GM19025 (cell line): ENCODE measurements at regions not wholly inside any gene's neighbourhood (a gene's known extent, or its start where the extent isn't known, plus 50 kb on each side); places are given as distances from the start of the nearest gene placed in this dataset.

Source experiments
- ATAC-seq: cut with Tn5 transposase; IDR thresholded peaks from one replicate; pipeline ENCODE4 v1.9.1; 2021; ENCODE audit warnings: mild to moderate bottlenecking, low read depth, moderate library complexity; ENCODE audit not compliant: unreplicated experiment

DNA sequence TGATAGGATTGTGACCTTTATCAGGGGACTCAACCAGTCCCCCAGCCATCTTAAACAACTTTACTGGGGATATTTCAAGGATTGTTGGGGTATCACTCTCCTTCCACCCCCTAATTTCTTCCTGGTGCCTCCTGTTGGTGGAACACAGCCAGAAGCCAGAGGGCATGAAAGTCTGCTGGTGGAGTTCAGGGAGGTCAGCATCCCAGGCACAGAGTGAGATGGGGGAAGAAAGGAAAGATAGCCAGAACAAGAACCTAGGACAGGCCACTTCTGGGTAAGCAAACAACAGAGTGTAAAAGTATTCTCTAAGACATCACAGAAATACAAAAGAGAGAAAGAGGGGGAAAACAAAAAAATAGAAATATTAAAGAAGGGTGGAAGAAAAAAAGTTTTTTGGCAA is 101.8 kb downstream of the SPRY2 start:
- ATAC-seq: no peak

- ATAC-seq: no peak
Measured at GRCh38 chr13:80237646-80238045, 103.3 kb downstream of the SPRY2 start.

DNA sequence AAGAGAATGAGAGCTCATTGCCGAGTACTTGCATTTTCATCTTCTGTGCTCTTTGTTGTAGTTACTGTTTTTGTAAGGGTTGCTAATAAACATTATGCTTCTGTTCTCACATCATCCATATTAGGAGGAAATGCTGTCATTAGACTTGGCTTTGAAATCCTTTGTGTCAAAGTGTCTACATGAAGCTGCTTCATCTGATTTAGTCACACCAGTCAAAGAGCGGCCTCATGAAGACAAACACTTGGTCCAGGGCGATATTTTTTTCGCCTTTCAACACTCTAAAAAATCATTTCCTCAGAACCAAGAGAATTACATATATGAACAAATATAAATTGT is 105.0 kb downstream of the SPRY2 start:
- no peak for ATAC-seq

- ATAC-seq: peak; percentile 82
Measured at GRCh38 chr13:80235166-80235966, 105.6 kb downstream of the SPRY2 start.

DNA sequence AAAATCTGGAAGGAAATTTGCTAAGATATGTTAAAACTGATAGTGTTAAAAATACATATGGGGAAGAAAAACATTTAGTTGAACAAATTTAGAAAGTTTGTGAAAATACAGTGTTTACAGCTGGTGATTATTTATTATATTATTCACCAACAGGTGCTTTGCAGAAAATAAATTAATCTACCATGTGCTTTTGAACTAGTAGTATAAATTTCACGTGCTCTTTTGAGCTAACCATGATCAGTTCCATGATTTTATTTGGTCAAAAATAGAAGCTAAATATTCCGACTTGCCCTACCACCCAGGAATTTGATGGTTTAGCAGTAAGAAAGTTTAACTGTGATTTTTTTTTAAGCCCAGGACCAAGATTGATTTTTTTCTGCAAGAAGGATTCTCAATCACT is 113.3 kb downstream of the SPRY2 start:
- no peak for ATAC-seq

DNA sequence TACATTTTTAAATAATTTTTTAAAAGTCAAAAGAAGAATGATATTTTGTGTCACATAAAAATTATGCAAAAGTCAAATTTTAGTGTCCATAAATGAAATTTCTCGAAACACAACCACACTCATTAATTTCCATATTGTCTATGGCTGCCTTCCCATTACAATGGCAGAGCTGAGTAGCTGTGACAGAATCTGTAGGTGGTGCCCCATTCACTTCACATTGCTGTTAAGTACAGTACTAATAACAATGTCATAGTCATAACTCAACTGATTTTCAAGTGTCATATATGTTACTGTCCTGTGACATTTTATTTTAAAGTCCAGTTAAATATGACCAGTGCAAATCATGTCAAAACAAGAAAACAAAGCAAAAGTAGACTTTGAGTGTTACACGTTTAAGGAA is 114.3 kb downstream of the SPRY2 start:
- no peak for ATAC-seq

DNA sequence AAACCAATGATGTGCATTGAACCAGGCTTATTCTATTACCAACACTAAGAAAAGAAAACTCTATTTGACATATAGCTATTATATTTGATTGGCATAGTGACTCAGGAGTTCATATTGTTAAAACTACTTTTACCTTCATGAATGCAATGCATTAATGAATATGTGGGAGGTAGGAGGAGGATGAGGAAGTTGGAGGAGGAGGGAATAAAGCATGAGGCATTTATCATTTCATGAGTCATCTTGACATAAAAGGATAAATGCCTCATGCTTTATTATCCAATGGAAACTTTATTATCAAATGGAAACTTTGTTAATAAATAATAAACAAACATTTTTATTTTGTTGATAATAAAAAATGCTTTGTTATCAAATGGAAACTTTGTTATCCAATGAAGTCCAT is 116.5 kb downstream of the SPRY2 start:
- ATAC-seq: no peak

DNA sequence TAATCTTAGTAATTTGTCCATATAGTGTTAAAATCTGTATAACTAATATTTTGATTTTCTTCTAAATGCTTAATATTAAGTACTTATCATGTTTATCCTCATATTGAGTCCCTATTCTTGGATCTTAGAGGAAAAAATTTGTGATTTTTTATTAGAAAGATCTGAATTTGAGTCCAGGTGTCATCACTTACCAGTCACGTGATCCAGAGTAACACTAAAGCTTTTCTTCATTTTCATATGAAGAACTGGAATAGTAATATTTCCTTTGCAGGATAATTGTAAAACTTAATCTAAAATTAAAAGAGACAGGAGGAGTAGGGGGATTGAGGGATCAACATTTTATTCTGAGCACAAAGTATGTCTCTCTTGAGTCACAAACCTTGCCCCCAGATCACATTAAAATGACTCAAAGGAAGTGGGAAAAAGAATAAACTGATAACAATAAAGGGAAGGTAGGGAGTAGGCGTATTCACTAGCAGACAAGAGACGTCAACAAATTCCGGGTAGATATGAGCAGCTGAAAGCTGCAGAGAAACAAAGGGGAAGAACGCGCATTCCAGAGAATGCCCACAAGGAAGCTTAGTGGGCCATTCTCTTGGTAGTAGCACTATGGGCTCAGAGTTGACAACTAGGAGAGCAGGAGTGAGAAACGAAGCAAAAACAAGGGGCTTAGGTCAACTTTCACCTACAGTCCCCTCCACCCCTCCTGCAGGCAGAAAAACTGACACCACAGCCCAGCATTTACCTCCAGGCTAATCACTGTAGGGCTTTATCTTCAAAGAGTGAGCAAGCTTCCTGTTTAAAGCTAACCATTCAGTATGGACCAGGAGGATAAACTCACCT is 123.1 kb downstream of the SPRY2 start:
- no peak for ATAC-seq

- no peak for ATAC-seq
Measured at GRCh38 chr13:80215368-80215767, 125.6 kb downstream of the SPRY2 start.

- ATAC-seq: no peak
Measured at GRCh38 chr13:80214521-80214991, 126.4 kb downstream of the SPRY2 start.

- ATAC-seq: no peak
Measured at GRCh38 chr13:80214050-80214449, 126.9 kb downstream of the SPRY2 start.

DNA sequence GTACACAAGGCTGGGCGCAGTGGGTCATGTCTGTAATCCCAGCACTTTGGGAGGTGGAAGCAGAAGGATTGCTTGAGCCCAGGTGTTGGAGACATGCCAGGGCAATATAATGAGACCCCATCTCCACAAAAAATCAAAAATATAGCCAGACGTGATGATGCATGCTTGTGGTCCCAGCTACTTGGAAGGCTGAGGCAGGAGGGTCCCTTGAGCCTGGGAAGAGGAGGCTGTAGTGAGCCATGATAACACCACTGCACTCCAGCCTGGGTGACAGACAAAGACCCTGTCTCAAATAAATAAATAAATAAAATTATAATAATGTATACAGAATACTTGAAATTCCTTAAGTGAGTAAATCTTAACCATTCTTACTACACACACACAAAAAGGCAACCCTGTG is 127.7 kb downstream of the SPRY2 start:
- ATAC-seq: no peak

- no peak for ATAC-seq
Measured at GRCh38 chr13:80211566-80211965, 129.4 kb downstream of the SPRY2 start.

- no peak for ATAC-seq
Measured at GRCh38 chr13:80204642-80205041, 136.3 kb downstream of the SPRY2 start.

DNA sequence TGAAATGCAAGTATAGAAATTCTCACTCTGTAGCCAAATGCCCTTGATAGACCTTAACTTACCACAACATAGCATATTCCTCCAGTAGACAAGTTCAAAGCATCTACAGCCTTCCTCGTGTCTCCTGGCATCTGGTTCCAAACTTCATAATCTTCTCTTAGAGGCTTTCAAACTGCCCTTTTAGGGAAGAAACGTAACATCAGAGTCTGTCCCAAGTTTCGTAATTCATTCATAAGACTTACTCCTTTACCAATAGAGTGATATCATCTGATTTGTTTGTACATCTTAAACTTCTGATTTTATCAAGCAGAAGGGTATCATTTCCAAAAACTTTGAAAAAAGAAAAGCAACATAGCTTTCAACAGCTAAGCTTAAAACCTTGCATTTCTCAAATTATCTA is 137.4 kb downstream of the SPRY2 start:
- no peak for ATAC-seq

DNA sequence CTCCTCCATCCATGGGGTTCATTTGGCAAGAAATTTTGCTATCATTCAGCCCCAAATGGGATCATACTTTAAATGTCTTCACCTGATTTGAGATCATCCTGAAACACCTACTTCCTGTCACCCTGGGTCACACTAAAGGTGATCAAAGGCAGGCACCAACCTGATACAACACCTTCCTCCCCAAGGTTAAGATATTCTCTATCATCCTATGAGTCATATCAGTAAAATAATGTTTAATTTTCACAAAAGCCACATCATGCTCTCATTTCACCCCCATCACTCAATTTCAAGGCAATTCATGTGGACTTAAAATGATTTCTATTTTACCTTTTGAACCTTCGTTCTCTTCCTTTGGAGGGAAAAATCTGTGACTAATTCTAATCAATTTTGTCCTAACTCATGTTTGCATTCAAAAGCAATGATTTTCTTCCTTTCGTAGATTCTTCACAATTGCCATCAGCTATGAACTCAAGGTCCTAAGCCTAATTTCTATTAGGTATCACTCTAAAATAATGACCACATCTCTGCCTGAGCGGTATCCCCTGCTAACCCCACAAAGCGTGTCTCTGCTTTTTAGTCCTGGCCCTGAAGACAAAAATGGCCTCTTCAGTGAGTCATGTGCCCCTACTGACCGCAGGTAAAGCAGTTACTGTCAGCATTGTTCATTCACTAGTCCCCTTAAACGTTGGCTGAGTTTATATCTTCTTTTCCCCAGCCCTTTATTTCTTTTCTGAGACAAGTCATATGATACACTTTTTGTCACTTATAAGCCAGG is 139.0 kb downstream of the SPRY2 start:
- no peak for ATAC-seq

DNA sequence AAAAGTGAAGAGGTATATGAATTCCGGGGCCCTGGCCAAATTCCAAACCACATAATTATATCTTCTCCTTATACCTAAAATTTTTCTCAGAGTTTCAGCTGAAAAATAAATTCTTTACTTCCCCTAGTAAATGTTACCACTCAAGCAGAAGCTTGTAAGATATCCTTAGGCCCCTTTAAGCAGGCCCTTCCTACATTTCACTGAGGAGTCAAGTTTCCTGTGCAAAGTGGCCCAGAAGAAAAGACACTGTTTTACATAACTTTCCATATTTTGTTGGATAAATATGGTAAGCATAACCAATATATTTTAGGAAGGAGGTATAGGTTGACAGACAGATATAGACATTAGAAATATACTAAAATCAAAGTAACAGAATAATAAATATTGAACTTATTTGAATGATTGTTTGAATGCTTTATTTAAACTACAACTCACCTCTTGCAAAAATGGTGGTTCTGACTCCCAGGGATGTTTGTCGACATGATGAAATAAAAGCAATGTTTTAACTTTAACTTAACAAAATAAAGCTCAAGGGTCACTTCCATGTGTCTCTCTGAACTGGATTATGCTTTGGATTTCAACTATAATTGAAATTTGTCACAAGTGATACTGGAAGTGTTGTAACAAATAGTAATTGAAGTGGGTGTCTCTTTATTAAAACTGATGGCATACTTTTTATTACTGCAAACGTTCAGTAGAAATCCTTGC is 141.2 kb downstream of the SPRY2 start:
- no peak for ATAC-seq

DNA sequence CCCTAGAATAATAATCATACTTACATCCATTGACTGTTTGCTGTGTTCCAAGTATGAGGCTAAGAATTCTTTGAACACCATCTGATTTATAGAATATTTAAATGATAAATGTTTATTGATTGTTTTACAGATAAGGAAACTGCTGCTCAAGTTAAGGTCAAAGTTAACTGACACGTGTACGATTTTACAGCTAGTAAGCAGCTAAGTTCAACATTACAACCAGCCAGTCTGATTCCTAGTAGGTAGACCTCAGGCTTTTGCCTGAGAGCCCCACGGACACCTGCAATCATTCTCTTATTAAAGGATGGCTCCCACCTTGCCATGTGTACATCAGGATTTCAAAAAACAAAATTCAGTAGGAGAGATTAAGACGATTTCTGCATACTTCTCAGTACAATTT is 141.9 kb downstream of the SPRY2 start:
- no peak for ATAC-seq

- no peak for ATAC-seq
Measured at GRCh38 chr13:80196756-80197155, 144.2 kb downstream of the SPRY2 start.

GRCh38 chr13:80195649-80196048 is 145.3 kb downstream of the SPRY2 start:
- ATAC-seq: no peak
